ENCODE measurements at regions not wholly inside any gene's neighbourhood (a gene's known extent, or its start where the extent isn't known, plus 50 kb on each side); places are given as distances from the start of the nearest gene placed in this dataset.

DNA sequence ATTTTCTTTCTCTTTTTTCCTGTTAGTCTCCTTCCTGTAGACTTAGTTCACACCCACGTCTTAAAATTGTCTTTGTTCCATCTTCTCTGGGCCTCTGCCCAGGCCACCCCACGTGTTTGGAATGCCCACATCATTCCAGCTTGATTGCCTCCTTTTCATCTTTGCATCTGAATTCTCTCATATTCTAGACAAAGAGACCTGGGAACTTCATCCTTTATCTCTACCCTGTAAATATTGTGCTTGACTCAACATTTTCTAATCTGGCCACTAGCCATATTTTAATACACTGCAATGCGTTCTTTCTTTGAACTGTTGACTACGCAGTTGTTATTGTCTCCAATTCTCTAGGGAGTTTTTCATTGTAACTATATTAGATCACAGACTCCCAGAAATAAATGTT is 187.5 kb upstream of the NRXN1 start:
- H3K27me3 ChIP-seq (ENCODE audit: insufficient read depth): no peaks in the 10 kb centered on the region
- H3K4me3 ChIP-seq: no peak overlapping the region
- no peak overlapping the region for H3K4me2 ChIP-seq
- Mint-ChIP-seq H3K36me3 (ENCODE audit: low read depth) (no peaks in the 10 kb centered on the region), H3K4me3 (no peak overlapping the region), H3K27ac (no peak overlapping the region), H3K4me1 (peaks cover 15% of the 10 kb centered on the region), H3K27me3 (ENCODE audit: insufficient read depth, low read depth, poor library complexity) (no peaks in the 10 kb centered on the region), H3K9me3 (no peaks in the 10 kb centered on the region)
- TF ChIP-seq ZNF331 (CRISPR knock-in tag; IDR thresholded peaks at IDR 0.05; ENCODE audit: low read depth): no peak
- TF ChIP-seq, protein P1, sequence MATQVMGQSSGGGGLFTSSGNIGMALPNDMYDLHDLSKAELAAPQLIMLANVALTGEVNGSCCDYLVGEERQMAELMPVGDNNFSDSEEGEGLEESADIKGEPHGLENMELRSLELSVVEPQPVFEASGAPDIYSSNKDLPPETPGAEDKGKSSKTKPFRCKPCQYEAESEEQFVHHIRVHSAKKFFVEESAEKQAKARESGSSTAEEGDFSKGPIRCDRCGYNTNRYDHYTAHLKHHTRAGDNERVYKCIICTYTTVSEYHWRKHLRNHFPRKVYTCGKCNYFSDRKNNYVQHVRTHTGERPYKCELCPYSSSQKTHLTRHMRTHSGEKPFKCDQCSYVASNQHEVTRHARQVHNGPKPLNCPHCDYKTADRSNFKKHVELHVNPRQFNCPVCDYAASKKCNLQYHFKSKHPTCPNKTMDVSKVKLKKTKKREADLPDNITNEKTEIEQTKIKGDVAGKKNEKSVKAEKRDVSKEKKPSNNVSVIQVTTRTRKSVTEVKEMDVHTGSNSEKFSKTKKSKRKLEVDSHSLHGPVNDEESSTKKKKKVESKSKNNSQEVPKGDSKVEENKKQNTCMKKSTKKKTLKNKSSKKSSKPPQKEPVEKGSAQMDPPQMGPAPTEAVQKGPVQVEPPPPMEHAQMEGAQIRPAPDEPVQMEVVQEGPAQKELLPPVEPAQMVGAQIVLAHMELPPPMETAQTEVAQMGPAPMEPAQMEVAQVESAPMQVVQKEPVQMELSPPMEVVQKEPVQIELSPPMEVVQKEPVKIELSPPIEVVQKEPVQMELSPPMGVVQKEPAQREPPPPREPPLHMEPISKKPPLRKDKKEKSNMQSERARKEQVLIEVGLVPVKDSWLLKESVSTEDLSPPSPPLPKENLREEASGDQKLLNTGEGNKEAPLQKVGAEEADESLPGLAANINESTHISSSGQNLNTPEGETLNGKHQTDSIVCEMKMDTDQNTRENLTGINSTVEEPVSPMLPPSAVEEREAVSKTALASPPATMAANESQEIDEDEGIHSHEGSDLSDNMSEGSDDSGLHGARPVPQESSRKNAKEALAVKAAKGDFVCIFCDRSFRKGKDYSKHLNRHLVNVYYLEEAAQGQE (IDR thresholded peaks at IDR 0.05; ENCODE audit: unreplicated experiment): no peak
- TF ChIP-seq EZH2phosphoT487 (IDR thresholded peaks at IDR 0.05; ENCODE audit: unreplicated experiment): no peak
- TF ChIP-seq ZNF114 (CRISPR knock-in tag; IDR thresholded peaks at IDR 0.05): no peak
- TF ChIP-seq STAT1 (IDR thresholded peaks at IDR 0.05; ENCODE audit: unreplicated experiment): no peak
- no peak for TF ChIP-seq ZNF462 (CRISPR knock-in tag; IDR thresholded peaks at IDR 0.05)
- TF ChIP-seq, protein P2, sequence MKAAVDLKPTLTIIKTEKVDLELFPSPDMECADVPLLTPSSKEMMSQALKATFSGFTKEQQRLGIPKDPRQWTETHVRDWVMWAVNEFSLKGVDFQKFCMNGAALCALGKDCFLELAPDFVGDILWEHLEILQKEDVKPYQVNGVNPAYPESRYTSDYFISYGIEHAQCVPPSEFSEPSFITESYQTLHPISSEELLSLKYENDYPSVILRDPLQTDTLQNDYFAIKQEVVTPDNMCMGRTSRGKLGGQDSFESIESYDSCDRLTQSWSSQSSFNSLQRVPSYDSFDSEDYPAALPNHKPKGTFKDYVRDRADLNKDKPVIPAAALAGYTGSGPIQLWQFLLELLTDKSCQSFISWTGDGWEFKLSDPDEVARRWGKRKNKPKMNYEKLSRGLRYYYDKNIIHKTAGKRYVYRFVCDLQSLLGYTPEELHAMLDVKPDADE (IDR thresholded peaks at IDR 0.05): no peak
- no peak for TF ChIP-seq POLR2AphosphoS5 (IDR thresholded peaks at IDR 0.05; ENCODE audit: low read depth)
- no peak for TF ChIP-seq EZH2 (IDR thresholded peaks at IDR 0.05; ENCODE audit: low read depth, unreplicated experiment)
- peak; percentile 16 for DNase-seq (ENCODE audit: low spot score)
- H3K79me2 ChIP-seq (replicated peaks; ENCODE audit: insufficient read depth): no peaks in the 10 kb centered on the region
- no peaks in the 10 kb centered on the region for H3K9me2 ChIP-seq (ENCODE audit: insufficient read depth)
- H3K4me1 ChIP-seq (ENCODE audit: insufficient read depth): peaks cover 13% of the 10 kb centered on the region
- ATAC-seq: no peak
- no peak overlapping the region for H3K27ac ChIP-seq (ENCODE audit: low read depth)
- no peak overlapping the region for H2AFZ ChIP-seq
- H4K20me1 ChIP-seq (replicated peaks; ENCODE audit: insufficient read depth): no peaks in the 10 kb centered on the region
- no peaks in the 10 kb centered on the region for H3K36me3 ChIP-seq (ENCODE audit: insufficient read depth)
- no peaks in the 10 kb centered on the region for H3F3A ChIP-seq (replicated peaks; ENCODE audit: low read depth)

Measured in GM23338 (cell line).